ENCODE measurements at regions not wholly inside any gene's neighbourhood (a gene's known extent, or its start where the extent isn't known, plus 50 kb on each side); places are given as distances from the start of the nearest gene placed in this dataset.
"Not testable (repeated sequence)": the region's sequence is repeated elsewhere in the genome, so short reads cannot be mapped to it uniquely, and the experiment has no call there.

GRCh38 chr4:45207241-45207863 is 481.0 kb upstream of the GNPDA2 start:
- not testable (repeated sequence) for DNase-seq

GRCh38 chr4:45199736-45200135 is 473.4 kb upstream of the GNPDA2 start:
- no peak for DNase-seq

- DNase-seq: no peak
These were observed 462.1 kb upstream of the GNPDA2 start for GRCh38 chr4:45188501-45188900.

- DNase-seq: no peak
These were observed 459.9 kb upstream of the GNPDA2 start for GRCh38 chr4:45186249-45186648.

- no peak for DNase-seq
These were observed 457.5 kb upstream of the GNPDA2 start for GRCh38 chr4:45183905-45184304.

GRCh38 chr4:45172636-45173035 is 446.3 kb upstream of the GNPDA2 start:
- DNase-seq: no peak

GRCh38 chr4:45160951-45161350 is 434.6 kb upstream of the GNPDA2 start:
- DNase-seq: no peak

GRCh38 chr4:45155081-45155777 is 428.9 kb upstream of the GNPDA2 start:
- no peak for DNase-seq

GRCh38 chr4:45147866-45148265 is 421.5 kb upstream of the GNPDA2 start:
- no peak for DNase-seq

- no peak for DNase-seq
These were observed 404.7 kb upstream of the GNPDA2 start for GRCh38 chr4:45131020-45131419.

- DNase-seq: no peak
These were observed 396.1 kb upstream of the GNPDA2 start for GRCh38 chr4:45122406-45122805.

- no peak for DNase-seq
These were observed 395.1 kb upstream of the GNPDA2 start for GRCh38 chr4:45121426-45121975.

GRCh38 chr4:45120163-45120562 is 393.8 kb upstream of the GNPDA2 start:
- peak; percentile 47 to 72 for DNase-seq

- DNase-seq: no peak
These were observed 393.0 kb upstream of the GNPDA2 start for GRCh38 chr4:45119376-45119775.

- DNase-seq: no peak
These were observed 376.4 kb upstream of the GNPDA2 start for GRCh38 chr4:45102716-45103115.

- DNase-seq: no peak
These were observed 374.8 kb upstream of the GNPDA2 start for GRCh38 chr4:45100956-45101818.

- no peak for DNase-seq
These were observed 373.1 kb upstream of the GNPDA2 start for GRCh38 chr4:45099471-45099870.

- DNase-seq: no peak
These were observed 368.3 kb upstream of the GNPDA2 start for GRCh38 chr4:45094684-45095083.

GRCh38 chr4:45082101-45082500 is 355.7 kb upstream of the GNPDA2 start:
- no peak for DNase-seq

GRCh38 chr4:45079616-45080015 is 353.3 kb upstream of the GNPDA2 start:
- no peak for DNase-seq

- no peak for DNase-seq
These were observed 351.8 kb upstream of the GNPDA2 start for GRCh38 chr4:45078201-45078600.

- no peak for DNase-seq
These were observed 346.6 kb upstream of the GNPDA2 start for GRCh38 chr4:45072981-45073380.

- no peak for DNase-seq
These were observed 338.4 kb upstream of the GNPDA2 start for GRCh38 chr4:45064741-45065140.

- no peak for DNase-seq
These were observed 337.3 kb upstream of the GNPDA2 start for GRCh38 chr4:45063696-45064095.
